Kasumi-1 (cell line): ENCODE measurements at regions not wholly inside any gene's neighbourhood (a gene's known extent, or its start where the extent isn't known, plus 50 kb on each side); places are given as distances from the start of the nearest gene placed in this dataset.

ENCODE experiments used
- DNase-seq, 2 experiments: peaks; one replicate each; lab custom pipeline; 2025; lab: John Stamatoyannopoulos, UW

DNA sequence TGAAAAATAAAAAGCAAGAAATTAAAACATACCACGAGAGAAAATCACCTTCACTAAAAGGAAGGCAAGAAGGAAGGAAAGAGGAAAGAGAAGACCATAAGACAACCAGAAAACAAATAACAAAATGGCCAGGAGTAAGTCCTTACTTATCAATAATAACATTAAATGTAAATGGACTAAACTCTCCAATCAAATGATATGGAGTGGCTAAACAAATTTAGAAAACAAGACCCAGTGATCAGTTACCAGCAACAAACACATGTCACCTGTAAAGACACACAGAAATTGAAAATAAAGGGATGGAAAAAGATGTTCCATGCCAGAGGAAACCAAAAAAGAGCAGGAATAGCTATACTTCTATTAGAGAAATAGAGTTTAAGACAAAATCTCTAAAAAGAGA lies 85.0 kb upstream of the SLC38A4 start:
- no peak for DNase-seq

DNA sequence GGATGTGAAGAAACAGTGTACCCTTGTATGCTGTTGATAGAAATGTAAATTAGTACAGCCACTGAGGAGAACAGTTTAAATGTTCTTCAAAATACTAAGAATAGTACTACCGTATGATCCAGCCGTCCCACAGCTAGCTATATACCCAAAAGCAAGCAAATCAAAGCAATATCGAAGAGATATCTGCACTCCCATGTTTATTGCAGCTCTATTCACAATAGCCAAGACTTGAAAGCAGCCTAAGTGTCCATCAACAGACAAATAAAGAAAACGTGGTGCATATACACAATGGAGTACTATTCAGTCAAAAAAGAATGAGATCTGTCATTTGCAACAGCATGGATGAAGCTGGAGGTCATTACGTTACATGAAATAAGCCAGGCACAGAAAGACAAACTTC lies 88.5 kb upstream of the SLC38A4 start:
- DNase-seq, result no peak

GRCh38 chr12:46915082-46915481 lies 89.3 kb upstream of the SLC38A4 start:
- DNase-seq, result no peak

GRCh38 chr12:46915836-46916235 lies 90.0 kb upstream of the SLC38A4 start:
- no peak for DNase-seq

- DNase-seq, result no peak
Observed at GRCh38 chr12:46916796-46917419, 91.1 kb upstream of the SLC38A4 start.

- no peak for DNase-seq
Observed at GRCh38 chr12:46917821-46918220, 92.0 kb upstream of the SLC38A4 start.

- DNase-seq, result no peak
Observed at GRCh38 chr12:46918631-46919030, 92.8 kb upstream of the SLC38A4 start.

DNA sequence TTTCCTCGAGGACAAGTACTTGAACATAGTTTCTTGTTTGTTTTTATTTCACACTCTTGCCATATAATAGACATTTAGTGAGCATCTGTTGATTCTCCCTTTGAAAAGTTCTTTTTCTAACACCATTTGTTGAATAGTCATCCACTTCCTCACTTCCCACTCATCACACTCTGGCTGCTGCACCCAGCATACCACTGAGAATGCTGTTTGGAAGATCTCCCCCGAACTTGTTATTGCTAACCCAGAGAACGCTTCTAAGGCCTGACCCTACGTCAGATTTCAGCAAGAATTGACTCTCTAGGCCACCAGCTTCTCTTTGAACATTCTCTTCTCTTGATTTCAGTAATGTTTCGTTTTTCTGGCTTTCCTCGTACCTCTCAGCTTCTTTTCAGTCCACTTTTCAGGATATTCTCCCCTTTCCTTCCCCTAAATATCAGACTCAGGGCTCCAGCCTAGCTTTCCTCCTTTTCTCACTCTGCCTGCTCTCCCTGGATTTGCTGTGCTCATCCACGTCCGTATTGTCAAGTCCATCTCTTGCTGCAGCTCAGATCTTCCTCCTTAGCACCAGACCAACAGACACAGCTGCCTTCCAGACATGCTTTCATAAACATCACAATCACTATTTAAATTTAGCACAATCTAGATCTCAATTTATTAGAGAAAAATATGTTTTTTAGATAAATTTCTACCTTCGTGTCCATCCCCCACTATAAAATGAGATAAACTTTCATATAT lies 94.0 kb upstream of the SLC38A4 start:
- no peak for DNase-seq

DNA sequence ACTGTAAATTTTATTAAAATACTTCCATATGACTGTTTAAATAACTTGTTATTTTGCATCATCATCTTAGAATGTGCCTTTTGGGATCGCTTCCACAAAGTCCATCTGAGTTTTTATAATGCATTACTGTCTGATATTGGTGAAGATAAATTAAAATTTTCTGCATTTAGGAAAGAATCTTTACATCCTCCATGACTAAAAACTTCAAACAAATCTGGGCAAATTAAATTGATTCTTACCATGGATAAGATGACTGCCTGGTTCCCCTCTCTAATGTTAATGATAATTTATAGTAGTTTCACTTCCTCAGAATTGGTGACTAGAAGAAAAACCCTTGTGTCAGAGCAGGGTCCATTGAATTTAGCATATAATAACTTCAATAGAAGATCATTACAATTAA lies 94.7 kb upstream of the SLC38A4 start:
- no peak for DNase-seq

GRCh38 chr12:46921048-46921763 lies 95.4 kb upstream of the SLC38A4 start:
- no peak for DNase-seq

DNA sequence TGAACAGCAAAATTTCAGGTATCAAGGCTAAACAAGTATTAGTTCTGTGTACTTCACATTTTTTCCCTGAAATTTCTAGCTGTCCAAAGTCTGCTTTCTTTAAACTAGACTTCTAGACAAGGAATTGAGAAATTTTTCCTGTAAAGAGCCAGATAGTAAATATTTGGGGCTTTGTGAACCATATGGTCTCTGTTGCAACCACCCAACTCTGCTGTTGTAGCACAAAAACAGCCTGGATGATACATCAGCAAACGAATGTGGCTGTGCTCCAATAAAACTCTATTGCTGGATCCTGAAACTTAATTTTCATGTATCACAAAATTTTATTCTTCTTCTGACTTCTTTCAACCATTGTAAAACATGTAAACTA lies 96.0 kb upstream of the SLC38A4 start:
- no peak for DNase-seq

- DNase-seq, result peak; percentile 28 to 36
Observed at GRCh38 chr12:46926526-46926925, 100.7 kb upstream of the SLC38A4 start.

GRCh38 chr12:46930101-46930500 lies 104.3 kb upstream of the SLC38A4 start:
- no peak for DNase-seq

- DNase-seq, result peak; percentile 53 to 70
Observed at GRCh38 chr12:46933947-46934346, 108.2 kb upstream of the SLC38A4 start.

DNA sequence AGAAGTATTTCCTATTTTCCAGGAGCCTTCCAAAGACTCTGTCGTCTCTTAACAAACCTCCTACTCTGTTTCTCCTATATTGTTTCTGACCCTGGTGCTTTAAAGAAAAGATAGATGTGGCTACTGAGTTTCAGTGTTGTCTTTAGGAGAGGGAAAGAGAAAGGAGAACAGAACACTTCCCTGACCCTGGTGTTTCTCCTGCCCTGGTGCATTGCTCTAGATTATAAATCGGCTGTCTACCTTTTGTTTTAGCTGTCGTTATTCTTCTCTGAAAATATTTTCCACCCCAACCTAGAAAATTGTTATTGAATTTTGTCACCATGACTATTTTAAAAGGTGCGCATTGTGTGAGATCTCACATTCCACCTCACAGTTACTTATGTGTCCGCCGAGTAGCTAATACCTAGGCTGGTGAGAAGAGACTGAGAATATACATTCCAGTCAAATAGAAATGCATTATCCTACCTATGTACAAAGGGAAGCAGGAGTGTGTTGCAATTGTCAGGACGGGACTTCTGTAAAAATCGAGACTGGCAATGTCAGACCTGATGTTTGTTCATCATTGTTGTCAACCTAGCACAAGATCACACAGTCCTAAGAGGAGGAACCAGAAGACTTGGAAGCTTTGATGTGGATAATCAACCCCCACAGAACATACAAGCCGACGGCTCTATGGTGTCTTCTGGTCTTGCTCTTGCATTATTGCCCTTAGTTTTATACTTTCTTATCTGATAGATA lies 108.7 kb upstream of the SLC38A4 start:
- DNase-seq, result no peak

- no peak for DNase-seq
Observed at GRCh38 chr12:46935271-46935847, 109.6 kb upstream of the SLC38A4 start.

DNA sequence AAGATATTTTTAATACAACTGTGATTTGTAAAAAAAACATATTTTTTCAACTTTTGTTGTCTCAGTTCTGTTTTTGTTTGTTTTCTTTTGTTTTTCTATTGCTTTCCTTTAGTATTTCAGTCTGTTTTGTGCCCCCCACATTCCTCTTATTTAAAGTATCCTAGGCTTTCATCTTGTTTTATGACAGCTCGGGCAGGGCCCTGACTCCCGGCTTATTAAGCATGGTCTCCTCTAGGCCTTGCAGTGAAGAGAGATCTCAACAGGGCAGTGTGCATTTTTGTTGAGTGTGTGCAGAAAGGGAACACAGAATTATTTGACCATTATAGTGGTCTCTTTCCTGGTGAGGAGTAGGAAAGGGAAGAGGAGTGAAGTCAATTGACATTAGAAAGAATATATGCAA lies 110.2 kb upstream of the SLC38A4 start:
- DNase-seq, result no peak

DNA sequence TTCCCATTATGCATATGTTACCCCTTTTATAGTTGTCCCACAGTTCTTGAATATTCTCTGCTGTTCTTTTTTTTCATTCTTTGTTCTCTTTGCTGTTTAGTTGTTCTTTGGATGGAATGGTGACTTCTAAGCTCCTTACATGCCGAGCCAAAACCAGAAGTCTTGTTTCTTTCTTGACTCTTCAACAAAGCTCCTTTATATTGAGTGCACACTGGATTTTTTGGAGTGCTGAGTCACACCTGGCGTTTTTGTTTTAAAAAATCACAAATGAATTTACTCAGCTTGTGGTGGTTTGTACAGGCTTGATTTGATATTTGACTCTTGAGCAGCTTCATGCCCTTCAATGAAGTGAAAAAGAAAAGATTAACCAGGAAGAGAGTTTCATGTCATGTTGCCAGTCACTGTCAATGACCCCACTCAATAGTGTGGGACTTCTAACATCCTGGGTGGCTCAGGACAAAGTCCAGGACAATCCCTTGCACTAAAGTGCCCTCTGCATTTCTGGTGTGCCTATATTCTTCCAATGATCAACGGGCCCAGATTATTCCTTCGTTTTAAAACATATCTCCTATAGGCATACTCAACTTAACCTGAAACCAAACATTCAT lies 112.4 kb upstream of the SLC38A4 start:
- no peak for DNase-seq

- no peak for DNase-seq
Observed at GRCh38 chr12:46941981-46942380, 116.2 kb upstream of the SLC38A4 start.

- no peak for DNase-seq
Observed at GRCh38 chr12:46942579-46942978, 116.8 kb upstream of the SLC38A4 start.

GRCh38 chr12:46944088-46944487 lies 118.3 kb upstream of the SLC38A4 start:
- peak; percentile 48 to 55 for DNase-seq

DNA sequence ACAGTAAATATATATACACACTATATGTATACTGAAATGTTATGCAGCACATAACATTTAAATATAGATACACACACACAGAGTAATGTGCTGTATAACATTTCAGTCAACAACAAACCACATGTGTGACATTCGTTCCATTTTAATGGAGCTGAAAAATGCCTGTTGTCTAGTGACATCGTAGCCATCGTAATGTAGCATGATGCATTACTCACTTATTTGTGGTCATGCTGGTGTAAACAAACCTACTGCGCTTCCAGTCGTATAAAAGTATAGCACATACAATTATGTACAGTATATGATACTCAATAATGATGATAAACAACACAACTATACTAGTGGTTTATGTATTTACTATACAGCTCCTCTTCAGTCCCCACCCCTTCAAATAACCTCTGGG lies 119.0 kb upstream of the SLC38A4 start:
- DNase-seq, result no peak
